Retinal pigment epithelial cell (primary cell): ENCODE measurements at regions not wholly inside any gene's neighbourhood (a gene's known extent, or its start where the extent isn't known, plus 50 kb on each side); places are given as distances from the start of the nearest gene placed in this dataset.

ENCODE experiments used
- DNase-seq: peaks from one replicate; pipeline ENCODE4 v3.0.0-alpha.2; 2010; ENCODE audit warnings: low read depth
- H3K4me3 ChIP-seq: 2 replicates; pipeline ENCODE4 v1.5.1; 2011; ENCODE audit warnings: mild to moderate bottlenecking, low read length, control low read depth, moderate library complexity
- CTCF ChIP-seq: conservative IDR thresholded peaks from 2 replicates; pipeline ENCODE4 v1.5.1; 2011; ENCODE audit warnings: low read depth, low read length, control low read depth, inconsistent platforms

- no peak overlapping the region for H3K4me3 ChIP-seq
- DNase-seq = no peak
- no peak for TF ChIP-seq CTCF
Measured at GRCh38 chr1:147046189-147046862, 108.2 kb downstream of the NBPF12 start.
